Brain microvascular endothelial cell (primary cell): ENCODE measurements at regions not wholly inside any gene's neighbourhood (a gene's known extent, or its start where the extent isn't known, plus 50 kb on each side); places are given as distances from the start of the nearest gene placed in this dataset.
A peak's percentile ranks its signal among the peaks of the same experiment; 100 is the strongest.

Experiments used
- DNase-seq: peaks from one replicate; pipeline ENCODE4 v3.0.0-alpha.2; 2020
- H3K27ac ChIP-seq: fragments of 250-450 bp; sonication (Bioruptor Pico); 2 replicates; pipeline ENCODE4 v1.5.1; 2020; ENCODE audit warnings: mild to moderate bottlenecking, moderate library complexity
- H3K27me3 ChIP-seq: fragments of 250-450 bp; sonication (Bioruptor Pico); replicated peaks from 2 replicates; pipeline ENCODE4 v1.5.1; 2020; ENCODE audit warnings: mild to moderate bottlenecking
- H3K36me3 ChIP-seq: fragments of 250-450 bp; sonication (Bioruptor Pico); replicated peaks from 2 replicates; pipeline ENCODE4 v1.5.1; 2020; ENCODE audit warnings: mild to moderate bottlenecking
- H3K4me3 ChIP-seq: 2 replicates; pipeline ENCODE4 v1.5.1; 2011; ENCODE audit warnings: low read depth, mild to moderate bottlenecking, control low read depth, low read length, moderate library complexity
- CTCF ChIP-seq: IDR thresholded peaks from 2 replicates; pipeline ENCODE4 v1.5.1; 2011; ENCODE audit warnings: low read depth, mild to moderate bottlenecking, moderate library complexity, low read length, control low read depth, inconsistent platforms; ENCODE audit errors: missing control alignments
- in situ Hi-C: cut with HindIII; loops from 2 replicates; pipeline ENCODE4 v1.10.0; 2017; ENCODE audit warnings: low sequenced_read_pairs, low pct_ligation_motif_present

- no peak overlapping the region for H3K4me3 ChIP-seq
- in situ Hi-C loops, result no loop called here
- no peaks in the 10 kb centered on the region for H3K36me3 ChIP-seq
- no peak for TF ChIP-seq CTCF
- DNase-seq, result no peak
- H3K27me3 ChIP-seq, result no peaks in the 10 kb centered on the region
- no peak overlapping the region for H3K27ac ChIP-seq
Measured at GRCh38 chr2:139949242-139949972, 1169.2 kb upstream of the NXPH2 start.

GRCh38 chr2:139946690-139947089 lies 1166.5 kb upstream of the NXPH2 start:
- in situ Hi-C loops, result no loop called here
- DNase-seq, result no peak
- Histone ChIP-seq H3K27ac (no peak overlapping the region), H3K4me3 (no peak overlapping the region), H3K27me3 (no peaks in the 10 kb centered on the region), H3K36me3 (no peaks in the 10 kb centered on the region)
- no peak for TF ChIP-seq CTCF

- Histone ChIP-seq H3K36me3 (no peaks in the 10 kb centered on the region), H3K4me3 (no peak overlapping the region), H3K27me3 (no peaks in the 10 kb centered on the region), H3K27ac (no peak overlapping the region)
- TF ChIP-seq CTCF, result no peak
- DNase-seq, result no peak
- in situ Hi-C loops, result no loop called here
Measured at GRCh38 chr2:139940686-139941085, 1160.5 kb upstream of the NXPH2 start.

- in situ Hi-C loops, result no loop called here
- H3K27ac ChIP-seq, result no peak overlapping the region
- H3K27me3 ChIP-seq, result no peaks in the 10 kb centered on the region
- TF ChIP-seq CTCF, result no peak
- no peaks in the 10 kb centered on the region for H3K36me3 ChIP-seq
- no peak overlapping the region for H3K4me3 ChIP-seq
- peak; percentile 1 for DNase-seq
Measured at GRCh38 chr2:139925903-139926302, 1145.7 kb upstream of the NXPH2 start.

GRCh38 chr2:139924070-139924469 lies 1143.9 kb upstream of the NXPH2 start:
- no peaks in the 10 kb centered on the region for H3K36me3 ChIP-seq
- no peak overlapping the region for H3K4me3 ChIP-seq
- TF ChIP-seq CTCF, result no peak
- H3K27ac ChIP-seq, result no peak overlapping the region
- in situ Hi-C loops, result no loop called here
- DNase-seq, result no peak
- H3K27me3 ChIP-seq, result no peaks in the 10 kb centered on the region

- in situ Hi-C loops, result no loop called here
- no peak for DNase-seq
- TF ChIP-seq CTCF, result no peak
Measured at GRCh38 chr2:139918982-139919381, 1138.8 kb upstream of the NXPH2 start.

More at GRCh38 chr2:139918982-139919381, 1138.8 kb upstream of the NXPH2 start:
- H3K27ac ChIP-seq, result no peak overlapping the region
- H3K4me3 ChIP-seq, result no peak overlapping the region
- no peaks in the 10 kb centered on the region for H3K36me3 ChIP-seq
- H3K27me3 ChIP-seq, result no peaks in the 10 kb centered on the region
